ENCODE measurements at regions not wholly inside any gene's neighbourhood (a gene's known extent, or its start where the extent isn't known, plus 50 kb on each side); places are given as distances from the start of the nearest gene placed in this dataset.

DNA sequence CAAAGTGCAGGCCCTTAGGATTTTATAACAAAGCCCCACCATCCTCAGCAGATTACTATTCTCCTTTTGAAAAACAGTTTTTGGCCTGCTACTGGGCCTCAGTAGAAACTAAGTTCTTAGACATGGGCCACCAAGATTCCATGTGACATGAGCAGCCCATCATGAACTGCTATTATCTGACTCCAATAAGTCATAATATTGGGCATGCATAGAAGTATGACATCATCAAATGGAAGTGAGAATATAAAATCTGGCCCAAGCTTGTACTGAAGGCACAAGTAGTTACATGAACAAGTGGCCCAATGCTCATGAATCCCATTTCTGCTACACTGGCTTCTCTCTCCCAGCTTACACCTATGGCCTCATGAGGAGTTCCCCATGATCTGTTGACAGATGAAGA, 404.8 kb downstream of the EPHA5 start:
- no peak overlapping the region for H3K27ac ChIP-seq (ENCODE audit: low read depth, low read length)
- H3K27me3 ChIP-seq (ENCODE audit: insufficient read depth, low read length, poor library complexity), result no peaks in the 10 kb centered on the region
- H3K4ac ChIP-seq (ENCODE audit: low read depth, low read length), result no peak overlapping the region
- H2BK15ac ChIP-seq (replicated peaks; ENCODE audit: low read depth), result no peak overlapping the region
- DNase-seq, result no peak
- H4K5ac ChIP-seq (ENCODE audit: low read length), result no peak overlapping the region
- H2BK5ac ChIP-seq (ENCODE audit: low read length), result no peak overlapping the region
- H2AK5ac ChIP-seq (ENCODE audit: low read length), result no peak overlapping the region
- H3K4me1 ChIP-seq (ENCODE audit: control insufficient read depth, low read depth, low read length), result no peaks in the 10 kb centered on the region
- no peak overlapping the region for H3K9ac ChIP-seq (ENCODE audit: low read length)
- H4K8ac ChIP-seq (ENCODE audit: low read depth, low read length), result no peak overlapping the region
- H3K36me3 ChIP-seq (ENCODE audit: control insufficient read depth, insufficient read depth, low read length), result no peaks in the 10 kb centered on the region
- no peak overlapping the region for H3K56ac ChIP-seq (ENCODE audit: low read length)
- no peak overlapping the region for H3K4me2 ChIP-seq (ENCODE audit: low read length)
- no peak overlapping the region for H3K18ac ChIP-seq (ENCODE audit: low read length)
- H3K4me3 ChIP-seq (ENCODE audit: low read length), result no peak overlapping the region
- no peaks in the 10 kb centered on the region for H3K79me1 ChIP-seq (ENCODE audit: low read length)
- H2BK120ac ChIP-seq (ENCODE audit: low read depth, low read length), result no peak overlapping the region
- no peak overlapping the region for H3K23ac ChIP-seq (ENCODE audit: low read length)
- H3K79me2 ChIP-seq (ENCODE audit: control insufficient read depth, insufficient read depth, low read length), result no peaks in the 10 kb centered on the region

DNA sequence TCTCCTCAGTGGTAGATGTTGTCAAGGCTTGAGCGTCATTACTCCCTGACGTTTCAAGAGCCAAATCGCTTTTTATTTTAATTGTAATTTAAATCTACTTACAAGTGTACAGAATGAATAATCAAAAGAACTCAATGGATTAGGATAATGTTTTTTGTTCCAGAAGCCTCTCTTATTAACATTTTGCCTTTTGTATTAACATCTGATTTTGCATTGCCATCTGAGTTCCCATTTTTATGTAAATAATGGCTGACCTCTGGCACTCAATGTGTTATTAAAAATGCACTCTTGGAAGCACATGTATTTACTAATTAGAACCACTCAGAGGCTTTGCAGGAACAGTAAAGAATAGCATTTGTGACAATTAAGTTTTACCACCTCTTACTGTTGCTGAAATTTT, 411.0 kb downstream of the EPHA5 start:
- H3K4me2 ChIP-seq (ENCODE audit: low read length), result no peak overlapping the region
- no peak overlapping the region for H3K18ac ChIP-seq (ENCODE audit: low read length)
- no peak overlapping the region for H3K56ac ChIP-seq (ENCODE audit: low read length)
- no peaks in the 10 kb centered on the region for H3K79me2 ChIP-seq (ENCODE audit: control insufficient read depth, insufficient read depth, low read length)
- no peaks in the 10 kb centered on the region for H3K36me3 ChIP-seq (ENCODE audit: control insufficient read depth, insufficient read depth, low read length)
- no peak overlapping the region for H3K9ac ChIP-seq (ENCODE audit: low read length)
- no peaks in the 10 kb centered on the region for H3K27me3 ChIP-seq (ENCODE audit: insufficient read depth, low read length, poor library complexity)
- no peak overlapping the region for H3K27ac ChIP-seq (ENCODE audit: low read depth, low read length)
- no peak overlapping the region for H3K4me3 ChIP-seq (ENCODE audit: low read length)
- no peak overlapping the region for H4K8ac ChIP-seq (ENCODE audit: low read depth, low read length)
- no peaks in the 10 kb centered on the region for H3K79me1 ChIP-seq (ENCODE audit: low read length)
- H2BK5ac ChIP-seq (ENCODE audit: low read length), result no peak overlapping the region
- H2AK5ac ChIP-seq (ENCODE audit: low read length), result no peak overlapping the region
- no peak overlapping the region for H2BK15ac ChIP-seq (replicated peaks; ENCODE audit: low read depth)
- no peak overlapping the region for H4K5ac ChIP-seq (ENCODE audit: low read length)
- WGBS (ENCODE audit: extremely low coverage, insufficient coverage, low lambda C conversion rate), result no CpG with 5 or more reads among the region's 3 CpGs
- no peak overlapping the region for H3K4ac ChIP-seq (ENCODE audit: low read depth, low read length)
- H3K23ac ChIP-seq (ENCODE audit: low read length), result no peak overlapping the region
- no peak overlapping the region for H2BK120ac ChIP-seq (ENCODE audit: low read depth, low read length)
- no peaks in the 10 kb centered on the region for H3K4me1 ChIP-seq (ENCODE audit: control insufficient read depth, low read depth, low read length)
- DNase-seq, result no peak

GRCh38 chr4:65250916-65251315, 419.4 kb downstream of the EPHA5 start:
- Histone ChIP-seq H3K36me3 (ENCODE audit: control insufficient read depth, insufficient read depth, low read length) (no peaks in the 10 kb centered on the region), H3K23ac (ENCODE audit: low read length) (no peak overlapping the region), H3K4ac (ENCODE audit: low read depth, low read length) (no peak overlapping the region), H3K79me1 (ENCODE audit: low read length) (no peaks in the 10 kb centered on the region), H3K18ac (ENCODE audit: low read length) (no peak overlapping the region), H2BK5ac (ENCODE audit: low read length) (no peak overlapping the region), H2AK5ac (ENCODE audit: low read length) (no peak overlapping the region), H2BK15ac (replicated peaks; ENCODE audit: low read depth) (no peak overlapping the region), H4K5ac (ENCODE audit: low read length) (no peak overlapping the region), H3K4me1 (ENCODE audit: control insufficient read depth, low read depth, low read length) (no peaks in the 10 kb centered on the region), H4K8ac (ENCODE audit: low read depth, low read length) (no peak overlapping the region), H3K27me3 (ENCODE audit: insufficient read depth, low read length, poor library complexity) (no peaks in the 10 kb centered on the region), H3K4me2 (ENCODE audit: low read length) (no peak overlapping the region), H3K9ac (ENCODE audit: low read length) (no peak overlapping the region), H3K4me3 (ENCODE audit: low read length) (no peak overlapping the region), H3K27ac (ENCODE audit: low read depth, low read length) (no peak overlapping the region), H2BK120ac (ENCODE audit: low read depth, low read length) (no peak overlapping the region), H3K56ac (ENCODE audit: low read length) (no peak overlapping the region), H3K79me2 (ENCODE audit: control insufficient read depth, insufficient read depth, low read length) (no peaks in the 10 kb centered on the region)
- WGBS (ENCODE audit: extremely low coverage, insufficient coverage, low lambda C conversion rate), result no CpG with 5 or more reads among the region's 2 CpGs
- no peak for DNase-seq

- no peak overlapping the region for H3K56ac ChIP-seq (ENCODE audit: low read length)
- no peaks in the 10 kb centered on the region for H3K4me1 ChIP-seq (ENCODE audit: control insufficient read depth, low read depth, low read length)
- H3K4me3 ChIP-seq (ENCODE audit: low read length), result no peak overlapping the region
Observed at GRCh38 chr4:65249111-65249510, 421.2 kb downstream of the EPHA5 start.

GRCh38 chr4:65242156-65242846, 428.0 kb downstream of the EPHA5 start:
- H3K9ac ChIP-seq (ENCODE audit: low read length), result no peak overlapping the region
- no peak overlapping the region for H4K8ac ChIP-seq (ENCODE audit: low read depth, low read length)
- H3K18ac ChIP-seq (ENCODE audit: low read length), result no peak overlapping the region
- H2BK120ac ChIP-seq (ENCODE audit: low read depth, low read length), result no peak overlapping the region
- H4K5ac ChIP-seq (ENCODE audit: low read length), result no peak overlapping the region
- H2BK5ac ChIP-seq (ENCODE audit: low read length), result no peak overlapping the region
- no peak for DNase-seq
- no peak overlapping the region for H2AK5ac ChIP-seq (ENCODE audit: low read length)
- no peak overlapping the region for H3K4ac ChIP-seq (ENCODE audit: low read depth, low read length)
- no peaks in the 10 kb centered on the region for H3K79me1 ChIP-seq (ENCODE audit: low read length)
- H3K79me2 ChIP-seq (ENCODE audit: control insufficient read depth, insufficient read depth, low read length), result no peaks in the 10 kb centered on the region
- no peak overlapping the region for H3K56ac ChIP-seq (ENCODE audit: low read length)
- H3K4me3 ChIP-seq (ENCODE audit: low read length), result no peak overlapping the region
- H3K27ac ChIP-seq (ENCODE audit: low read depth, low read length), result no peak overlapping the region
- H2BK15ac ChIP-seq (replicated peaks; ENCODE audit: low read depth), result no peak overlapping the region
- H3K4me2 ChIP-seq (ENCODE audit: low read length), result no peak overlapping the region
- H3K4me1 ChIP-seq (ENCODE audit: control insufficient read depth, low read depth, low read length), result no peaks in the 10 kb centered on the region
- H3K27me3 ChIP-seq (ENCODE audit: insufficient read depth, low read length, poor library complexity), result no peaks in the 10 kb centered on the region
- H3K23ac ChIP-seq (ENCODE audit: low read length), result peak overlapping the region; percentile 15
- no CpG with 5 or more reads among the region's 16 CpGs for WGBS (ENCODE audit: extremely low coverage, insufficient coverage, low lambda C conversion rate)
- no peaks in the 10 kb centered on the region for H3K36me3 ChIP-seq (ENCODE audit: control insufficient read depth, insufficient read depth, low read length)

More at GRCh38 chr4:65249111-65249510, 421.2 kb downstream of the EPHA5 start:
- Histone ChIP-seq H3K79me1 (ENCODE audit: low read length) (no peaks in the 10 kb centered on the region), H3K27me3 (ENCODE audit: insufficient read depth, low read length, poor library complexity) (no peaks in the 10 kb centered on the region), H3K36me3 (ENCODE audit: control insufficient read depth, insufficient read depth, low read length) (no peaks in the 10 kb centered on the region), H3K27ac (ENCODE audit: low read depth, low read length) (no peak overlapping the region), H4K8ac (ENCODE audit: low read depth, low read length) (no peak overlapping the region), H2BK5ac (ENCODE audit: low read length) (no peak overlapping the region), H3K79me2 (ENCODE audit: control insufficient read depth, insufficient read depth, low read length) (no peaks in the 10 kb centered on the region), H2BK15ac (replicated peaks; ENCODE audit: low read depth) (no peak overlapping the region), H3K23ac (ENCODE audit: low read length) (no peak overlapping the region), H3K18ac (ENCODE audit: low read length) (no peak overlapping the region), H2AK5ac (ENCODE audit: low read length) (no peak overlapping the region), H3K4me2 (ENCODE audit: low read length) (no peak overlapping the region), H4K5ac (ENCODE audit: low read length) (no peak overlapping the region), H2BK120ac (ENCODE audit: low read depth, low read length) (no peak overlapping the region), H3K4ac (ENCODE audit: low read depth, low read length) (no peak overlapping the region), H3K9ac (ENCODE audit: low read length) (no peak overlapping the region)
- DNase-seq, result peak; percentile 60

DNA sequence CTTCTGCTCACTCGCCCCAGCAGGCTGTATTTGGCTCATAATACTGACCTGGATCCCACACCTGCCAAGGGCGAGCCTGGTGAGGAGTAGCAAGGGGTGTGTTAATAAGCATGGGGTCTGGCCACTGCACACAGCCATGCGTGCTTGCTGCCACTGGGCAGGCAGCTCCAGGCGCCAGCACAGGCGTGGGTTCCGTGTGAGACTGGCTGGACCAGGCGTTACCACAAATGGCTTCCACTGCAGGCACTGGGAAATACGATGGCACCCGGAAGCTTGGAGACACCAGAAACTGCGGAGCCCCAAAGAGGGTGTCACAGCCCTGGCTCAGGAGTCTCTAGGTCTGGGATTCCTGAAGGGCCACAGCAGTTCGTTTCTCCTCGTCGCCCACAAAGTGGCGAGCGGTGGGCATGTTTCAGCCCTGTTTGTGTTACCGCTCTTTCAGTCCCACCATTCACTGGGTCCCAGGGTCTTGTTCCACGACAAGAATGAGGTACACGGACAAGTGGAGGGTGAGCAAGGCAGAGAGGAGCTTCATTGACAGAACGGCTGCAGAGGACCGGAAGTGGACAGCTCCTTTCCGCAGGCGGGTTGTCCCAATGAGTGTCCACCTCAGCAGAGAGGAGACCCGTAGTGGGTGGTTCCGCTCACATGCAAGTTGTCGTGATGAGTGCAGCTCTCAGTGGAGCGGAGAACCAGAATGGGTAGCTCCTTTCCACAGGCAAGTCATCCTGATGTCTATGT, 428.9 kb downstream of the EPHA5 start:
- no peaks in the 10 kb centered on the region for H3K79me1 ChIP-seq (ENCODE audit: low read length)
- no peaks in the 10 kb centered on the region for H3K27me3 ChIP-seq (ENCODE audit: insufficient read depth, low read length, poor library complexity)
- H3K79me2 ChIP-seq (ENCODE audit: control insufficient read depth, insufficient read depth, low read length), result no peaks in the 10 kb centered on the region
- no peak overlapping the region for H2BK120ac ChIP-seq (ENCODE audit: low read depth, low read length)
- H3K27ac ChIP-seq (ENCODE audit: low read depth, low read length), result no peak overlapping the region
- no peak overlapping the region for H2BK5ac ChIP-seq (ENCODE audit: low read length)
- no peak overlapping the region for H3K9ac ChIP-seq (ENCODE audit: low read length)
- H3K36me3 ChIP-seq (ENCODE audit: control insufficient read depth, insufficient read depth, low read length), result no peaks in the 10 kb centered on the region
- H3K4me1 ChIP-seq (ENCODE audit: control insufficient read depth, low read depth, low read length), result no peaks in the 10 kb centered on the region
- H3K18ac ChIP-seq (ENCODE audit: low read length), result no peak overlapping the region
- H3K4me3 ChIP-seq (ENCODE audit: low read length), result no peak overlapping the region
- H2AK5ac ChIP-seq (ENCODE audit: low read length), result no peak overlapping the region
- no peak overlapping the region for H4K8ac ChIP-seq (ENCODE audit: low read depth, low read length)
- H3K23ac ChIP-seq (ENCODE audit: low read length), result no peak overlapping the region
- DNase-seq, result no peak
- no peak overlapping the region for H3K4me2 ChIP-seq (ENCODE audit: low read length)
- WGBS (ENCODE audit: extremely low coverage, insufficient coverage, low lambda C conversion rate), result no CpG with 5 or more reads among the region's 26 CpGs
- no peak overlapping the region for H3K4ac ChIP-seq (ENCODE audit: low read depth, low read length)
- no peak overlapping the region for H3K56ac ChIP-seq (ENCODE audit: low read length)
- no peak overlapping the region for H4K5ac ChIP-seq (ENCODE audit: low read length)
- H2BK15ac ChIP-seq (replicated peaks; ENCODE audit: low read depth), result no peak overlapping the region
